ENCODE measurements at regions not wholly inside any gene's neighbourhood (a gene's known extent, or its start where the extent isn't known, plus 50 kb on each side); places are given as distances from the start of the nearest gene placed in this dataset.

- no peak for TF ChIP-seq CTCF (IDR thresholded peaks at IDR 0.05)
- no peak for TF ChIP-seq POLR2A (IDR thresholded peaks at IDR 0.05)
These were observed 258.1 kb upstream of the GK2 start for GRCh38 chr4:79666112-79666511.

Data from gastroesophageal sphincter (tissue), 3 donors.